C4-2B (cell line): ENCODE measurements at regions not wholly inside any gene's neighbourhood (a gene's known extent, or its start where the extent isn't known, plus 50 kb on each side); places are given as distances from the start of the nearest gene placed in this dataset.

Source experiments
- CTCF ChIP-seq: fragments of 450-650 bp; conservative IDR thresholded peaks from 2 replicates; pipeline ENCODE4 v1.5.1; 2017; ENCODE audit warnings: mild to moderate bottlenecking
- ZFX ChIP-seq: fragments of 450-650 bp; IDR thresholded peaks from 2 replicates; pipeline ENCODE4 v1.6.1; 2017

GRCh38 chr22:48934446-48934845 lies 893.2 kb downstream of the BRD1 start:
- TF ChIP-seq CTCF (no peak), ZFX (no peak)
